GM19395 (cell line): ENCODE measurements at regions not wholly inside any gene's neighbourhood (a gene's known extent, or its start where the extent isn't known, plus 50 kb on each side); places are given as distances from the start of the nearest gene placed in this dataset.
"Not testable (repeated sequence)": the region's sequence is repeated elsewhere in the genome, so short reads cannot be mapped to it uniquely, and the experiment has no call there.

Experiments
- ATAC-seq: cut with Tn5 transposase; IDR thresholded peaks from one replicate; pipeline ENCODE4 v1.9.1; 2021; ENCODE audit warnings: mild to moderate bottlenecking, moderate library complexity; ENCODE audit not compliant: unreplicated experiment

DNA sequence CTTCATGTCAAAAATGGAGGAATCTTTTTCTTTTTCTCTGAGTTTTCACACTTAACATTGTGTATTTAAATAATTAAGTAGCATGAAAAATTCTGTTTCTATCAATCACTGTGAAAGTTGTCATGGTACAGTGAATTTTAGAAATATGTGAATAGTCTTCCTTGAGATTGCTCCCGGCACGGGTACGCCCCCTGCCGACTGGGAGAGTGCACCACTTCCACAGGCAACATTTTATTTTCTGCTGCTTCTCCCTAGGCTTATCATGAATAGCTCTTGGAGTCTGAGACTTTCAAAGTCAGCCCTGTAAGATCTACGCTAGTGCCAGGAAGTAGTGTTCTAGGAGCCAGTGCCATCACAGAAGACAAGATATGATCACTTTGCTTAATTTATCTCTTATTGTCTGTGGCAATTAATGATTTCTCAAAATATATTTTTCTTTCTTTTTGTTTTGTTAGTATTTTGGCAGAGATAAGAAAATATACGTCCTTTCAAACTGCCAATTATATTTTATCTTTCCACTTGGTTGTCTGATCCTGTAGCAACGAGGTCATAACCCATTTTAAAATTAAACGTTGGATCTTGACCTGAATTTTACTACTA is 763.8 kb upstream of the AADAT start:
- ATAC-seq, result peak; percentile 77

DNA sequence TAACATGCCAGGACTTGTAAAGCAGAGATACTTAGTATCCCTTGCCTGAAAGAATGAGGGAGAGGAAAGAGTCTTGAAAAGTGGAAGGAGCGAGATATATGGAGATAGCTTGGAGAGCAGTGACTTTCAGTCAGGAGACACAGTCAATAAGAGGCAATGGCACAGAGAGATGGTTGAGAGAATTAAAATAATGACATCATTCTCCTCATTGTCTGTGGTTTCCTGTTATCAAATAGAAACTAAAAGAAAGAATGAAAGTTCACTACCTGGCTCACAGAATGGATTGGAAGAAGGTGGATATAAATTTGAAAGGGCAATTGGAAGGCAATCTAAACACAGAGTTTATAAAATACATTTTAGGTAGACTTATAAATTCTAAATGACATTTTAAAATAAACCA is 760.2 kb upstream of the AADAT start:
- ATAC-seq, result peak; percentile 71

- no peak for ATAC-seq
Observed at GRCh38 chr4:170827562-170828274, 738.0 kb upstream of the AADAT start.

DNA sequence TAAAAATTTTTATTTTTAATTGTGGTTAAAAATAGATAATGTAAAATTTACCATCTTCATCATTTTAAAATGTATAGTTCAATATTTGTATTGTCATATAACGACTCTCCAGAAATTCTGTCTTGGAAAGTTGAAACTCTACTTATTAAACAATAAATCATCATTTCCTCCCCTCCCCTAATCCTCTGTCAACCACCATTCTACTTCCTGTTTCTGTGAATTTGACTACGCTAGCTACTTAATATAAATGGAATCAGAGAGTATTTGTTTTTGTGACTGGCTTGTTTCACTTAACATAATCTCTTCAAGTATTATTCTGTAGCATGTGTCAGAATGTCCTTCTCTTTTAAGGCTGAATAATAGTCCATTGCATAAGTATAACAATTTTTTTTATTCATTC is 729.0 kb upstream of the AADAT start:
- no peak for ATAC-seq

DNA sequence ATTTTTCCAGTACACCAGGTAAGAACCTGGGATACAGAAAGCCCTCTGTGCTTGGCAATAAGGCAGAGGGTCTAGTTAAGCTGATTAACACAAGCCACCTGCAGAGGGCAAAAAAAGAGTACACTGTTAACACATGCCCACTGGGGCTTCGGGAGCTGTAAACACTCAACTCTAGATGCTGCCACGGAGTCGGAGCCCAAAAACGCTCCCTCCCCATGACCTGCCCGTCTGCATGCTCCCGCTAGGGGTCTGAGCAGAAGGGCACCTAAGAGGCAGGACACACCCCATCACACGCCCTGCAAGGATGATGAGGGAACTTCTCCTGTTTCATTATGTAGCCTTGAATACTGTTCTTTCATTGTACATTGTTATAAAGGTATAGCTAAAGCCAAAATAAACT is 715.6 kb upstream of the AADAT start:
- ATAC-seq, result no peak

DNA sequence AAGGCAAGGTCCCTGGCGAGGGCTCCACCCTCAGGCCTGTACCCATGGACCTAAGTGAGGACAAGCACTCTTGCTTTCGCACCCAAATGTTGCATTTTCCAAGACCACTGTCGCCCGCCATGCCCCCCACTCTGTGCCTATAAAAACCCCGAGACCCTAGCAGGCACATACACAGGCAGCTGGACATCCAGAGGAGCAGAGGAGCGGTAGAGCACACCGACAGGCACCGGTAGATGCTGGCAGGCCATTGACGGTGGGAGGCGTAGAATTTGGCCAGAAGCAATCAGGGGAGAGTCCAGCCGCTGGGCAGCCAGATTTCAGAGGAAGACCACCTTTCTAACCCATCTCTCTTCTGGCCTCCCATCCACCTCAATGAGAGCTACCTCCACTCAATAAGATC is 715.2 kb upstream of the AADAT start:
- ATAC-seq, result no peak

GRCh38 chr4:170803492-170803891 is 713.7 kb upstream of the AADAT start:
- no peak for ATAC-seq

DNA sequence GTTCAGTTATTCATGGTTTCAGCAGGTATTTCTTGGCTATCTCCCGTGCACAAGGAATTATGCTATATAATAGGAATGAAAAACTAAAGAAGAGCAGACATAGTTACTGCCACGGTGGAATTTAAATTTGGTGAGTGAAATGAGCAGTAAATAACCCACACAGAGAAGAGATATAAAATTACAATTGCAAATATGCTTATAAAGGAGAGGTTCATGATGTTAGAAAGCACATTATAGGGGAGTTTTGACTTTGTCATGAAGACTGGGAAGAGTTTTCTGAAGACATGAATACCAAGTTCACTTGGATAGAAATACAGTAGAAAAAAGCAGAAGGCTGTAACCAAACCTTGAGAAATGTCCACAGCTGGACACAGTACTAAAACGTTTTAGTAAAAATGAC is 712.0 kb upstream of the AADAT start:
- ATAC-seq, result no peak

GRCh38 chr4:170794525-170794924 is 704.8 kb upstream of the AADAT start:
- no peak for ATAC-seq

- not testable (repeated sequence) for ATAC-seq
Observed at GRCh38 chr4:170788540-170789051, 698.8 kb upstream of the AADAT start.

DNA sequence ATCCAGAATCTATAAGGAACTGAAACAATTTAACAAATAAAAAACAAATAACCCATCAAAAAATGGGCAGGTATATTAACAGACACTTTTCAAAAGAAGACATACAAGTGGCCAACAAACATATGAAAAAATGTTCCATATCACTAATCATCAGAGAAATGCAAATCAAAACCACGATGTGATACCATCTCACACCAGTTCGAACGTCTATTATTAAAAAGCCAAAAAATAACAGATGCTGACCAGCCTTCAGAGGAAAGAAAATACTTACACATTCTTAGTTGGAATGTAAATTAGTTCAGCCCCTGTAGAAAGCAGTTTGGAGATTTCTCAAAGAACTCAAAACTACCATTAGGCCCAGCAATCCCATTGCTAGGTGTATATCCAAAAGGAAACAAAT is 687.9 kb upstream of the AADAT start:
- ATAC-seq, result no peak

- ATAC-seq, result no peak
Observed at GRCh38 chr4:170776983-170777382, 687.2 kb upstream of the AADAT start.

GRCh38 chr4:170775851-170776250 is 686.1 kb upstream of the AADAT start:
- no peak for ATAC-seq

DNA sequence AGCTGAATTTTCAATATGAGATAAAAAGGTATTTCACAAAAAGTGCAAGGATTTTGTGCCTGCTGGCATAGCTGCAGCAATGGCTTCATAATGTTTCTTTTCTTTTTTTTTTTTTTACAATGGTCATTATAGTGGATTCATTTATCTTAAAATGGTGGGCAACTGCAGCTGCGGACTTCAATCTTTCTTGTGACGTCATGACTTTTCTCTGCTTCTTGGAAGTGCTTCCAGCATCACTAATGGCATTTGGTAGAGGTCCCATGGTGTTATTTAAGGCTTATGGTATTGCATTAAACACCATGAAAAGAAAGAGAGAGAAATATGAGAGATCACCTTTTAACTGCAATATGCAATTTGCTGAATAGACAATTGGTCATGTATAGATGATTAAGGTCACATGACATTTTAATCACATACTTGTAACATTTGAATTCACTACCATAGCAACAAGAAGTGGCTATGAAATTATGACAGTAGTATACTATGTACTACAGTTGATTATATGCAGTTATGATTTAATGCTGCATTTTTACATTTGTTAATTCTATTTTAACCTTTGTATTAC is 684.0 kb upstream of the AADAT start:
- no peak for ATAC-seq

DNA sequence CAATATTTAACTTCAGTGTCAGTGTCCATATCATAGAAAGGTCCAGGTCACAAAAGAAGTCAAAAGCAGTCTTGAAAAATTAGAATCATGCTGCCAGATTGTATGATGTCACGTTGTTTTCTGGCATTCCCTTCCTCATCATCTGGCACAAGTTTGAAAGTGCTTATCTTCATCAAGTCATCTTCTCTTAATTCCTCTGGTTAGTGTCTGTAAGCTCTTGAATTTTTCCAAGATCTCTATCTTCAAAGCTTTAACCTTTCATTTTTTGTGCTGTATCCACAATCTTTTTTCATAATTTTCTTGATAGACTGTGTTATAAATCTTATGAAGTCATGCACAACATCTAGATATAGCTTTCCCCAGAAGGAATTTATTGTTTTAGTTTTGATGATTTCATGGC is 682.7 kb upstream of the AADAT start:
- ATAC-seq, result no peak

DNA sequence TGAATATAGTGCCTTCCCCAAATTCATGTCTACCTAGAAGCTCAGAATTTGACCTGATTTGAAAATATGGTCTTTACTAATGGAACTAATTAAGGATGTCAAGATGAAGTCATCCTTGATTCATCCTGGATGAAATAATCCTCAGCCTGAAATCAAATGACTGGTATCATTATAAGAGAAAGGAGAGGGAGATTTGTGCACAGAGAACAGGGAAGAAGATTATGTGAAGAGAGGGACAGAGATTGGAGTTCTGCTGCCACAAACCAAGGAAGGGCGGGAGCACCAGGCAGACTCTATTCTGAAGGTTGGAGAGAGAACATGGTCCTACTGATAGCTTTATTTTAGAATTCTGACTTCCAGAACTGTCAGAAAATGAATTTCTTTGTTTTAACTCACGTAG is 680.9 kb upstream of the AADAT start:
- ATAC-seq, result no peak

DNA sequence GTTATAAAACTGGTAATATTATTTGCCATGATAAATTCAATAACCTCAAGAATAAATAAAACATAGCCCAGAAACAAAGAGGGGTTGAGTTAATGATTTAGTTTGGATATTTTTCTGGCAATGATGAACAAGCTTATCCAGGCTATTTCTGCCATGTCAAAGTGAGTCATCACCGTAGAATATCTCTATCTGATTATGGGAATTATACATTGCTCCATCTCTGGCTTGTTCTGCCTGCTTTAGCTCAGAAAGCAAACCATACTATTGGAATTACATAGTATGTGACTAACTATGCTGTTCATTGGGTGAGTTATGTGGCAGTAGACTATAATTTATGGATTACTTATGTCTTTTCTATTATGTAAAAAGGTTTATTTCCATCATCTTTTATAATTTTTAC is 680.1 kb upstream of the AADAT start:
- ATAC-seq, result no peak

DNA sequence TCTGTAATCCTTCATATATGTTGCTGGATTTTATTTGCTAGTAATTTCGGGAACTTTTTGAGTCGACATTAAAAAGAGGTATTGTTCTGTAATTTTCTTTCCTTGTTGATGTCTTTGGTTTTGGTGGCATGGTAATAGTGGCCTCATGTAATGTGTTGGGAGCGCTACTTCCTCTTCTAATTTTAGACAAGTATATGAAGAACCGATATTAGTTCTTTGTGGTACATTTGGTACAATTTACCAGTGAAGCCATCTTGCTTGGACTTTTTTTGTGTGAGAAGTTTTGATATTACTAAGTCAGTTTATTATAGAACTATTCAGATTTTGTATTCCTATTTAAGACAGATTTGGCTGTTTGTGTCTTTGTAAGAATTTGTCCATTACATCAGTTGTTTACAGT is 669.2 kb upstream of the AADAT start:
- ATAC-seq, result no peak

DNA sequence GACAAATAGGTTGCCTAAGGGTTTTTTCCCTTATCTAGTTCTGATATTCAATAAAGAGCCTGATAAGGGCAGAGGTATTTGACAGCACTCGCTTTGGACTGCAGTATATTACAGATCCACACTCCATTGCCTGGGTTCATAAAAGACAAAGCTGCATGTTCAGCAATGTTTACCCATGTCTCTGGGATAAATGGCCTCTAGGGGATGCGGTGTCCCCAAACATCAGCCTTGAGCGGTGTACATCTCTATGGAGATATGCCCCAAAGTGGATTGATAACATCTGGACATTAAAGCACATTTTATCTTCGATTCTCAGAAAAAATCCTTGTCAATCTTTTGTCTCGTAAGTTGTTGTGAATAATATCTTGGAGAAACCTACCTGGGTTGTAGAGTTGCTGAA is 660.8 kb upstream of the AADAT start:
- no peak for ATAC-seq

DNA sequence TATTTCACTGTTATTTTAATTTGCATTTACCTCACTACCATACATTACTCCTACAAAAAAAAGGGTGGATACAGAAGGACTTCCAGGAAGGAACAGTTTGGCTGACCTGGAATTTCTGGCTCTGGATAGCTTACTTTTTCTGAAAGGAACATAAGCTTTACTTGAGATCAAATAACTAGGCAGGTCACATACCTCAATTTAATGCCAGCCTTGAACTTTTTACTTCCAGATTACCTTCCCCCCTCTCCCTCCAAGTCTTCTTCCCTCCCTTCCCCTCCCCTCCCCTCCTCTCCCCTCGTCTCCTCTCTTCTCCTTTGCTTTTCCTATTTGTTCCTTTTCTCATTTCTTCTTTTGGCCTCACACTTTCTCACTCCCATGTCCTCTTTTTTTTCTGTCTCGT is 659.2 kb upstream of the AADAT start:
- ATAC-seq, result no peak

DNA sequence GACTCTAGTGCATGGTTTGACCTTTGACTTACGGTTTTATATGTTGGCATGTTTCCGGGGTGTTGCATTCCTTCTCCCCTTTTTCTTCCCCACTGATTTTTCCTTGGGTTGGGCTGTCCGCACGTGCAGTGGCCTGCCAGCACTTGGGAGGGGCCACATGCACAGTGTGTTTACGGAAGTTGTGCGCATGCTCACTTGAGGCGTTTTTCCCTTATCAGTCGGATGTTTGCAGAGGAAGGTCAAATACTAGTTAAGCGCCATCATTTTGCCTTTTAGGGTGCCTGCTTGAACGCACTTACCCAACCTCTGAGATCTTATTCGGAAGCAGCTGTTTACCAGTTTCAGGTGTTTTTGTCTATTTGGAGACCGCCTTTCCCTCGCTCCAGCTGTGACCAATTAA is 653.9 kb upstream of the AADAT start:
- no peak for ATAC-seq

GRCh38 chr4:170741856-170742255 is 652.1 kb upstream of the AADAT start:
- no peak for ATAC-seq
